Endothelial cell (in vitro differentiated cells): ENCODE measurements at regions not wholly inside any gene's neighbourhood (a gene's known extent, or its start where the extent isn't known, plus 50 kb on each side); places are given as distances from the start of the nearest gene placed in this dataset.

Experiments used
- DNase-seq: peaks from one replicate; pipeline ENCODE4 v3.0.0; 2021; ENCODE audit warnings: low spot score
- H3K27ac Mint-ChIP-seq: one replicate; pipeline ENCODE4 v1.8.0; 2021; ENCODE audit warnings: mixed read lengths, inconsistent platforms; ENCODE audit not compliant: unreplicated experiment
- H3K27me3 Mint-ChIP-seq: one replicate; pipeline ENCODE4 v1.8.0; 2021; ENCODE audit warnings: mild to moderate bottlenecking, moderate library complexity, mixed read lengths, inconsistent platforms; ENCODE audit not compliant: unreplicated experiment
- H3K36me3 Mint-ChIP-seq: one replicate; pipeline ENCODE4 v1.8.0; 2021; ENCODE audit warnings: mild to moderate bottlenecking, low read depth, mixed read lengths, inconsistent platforms; ENCODE audit not compliant: unreplicated experiment
- H3K4me1 Mint-ChIP-seq: one replicate; pipeline ENCODE4 v1.8.0; 2021; ENCODE audit warnings: mild to moderate bottlenecking, mixed read lengths, inconsistent platforms; ENCODE audit not compliant: unreplicated experiment
- H3K4me3 Mint-ChIP-seq: one replicate; pipeline ENCODE4 v1.8.0; 2021; ENCODE audit warnings: mild to moderate bottlenecking, mixed read lengths, inconsistent platforms; ENCODE audit not compliant: unreplicated experiment
- H3K9me3 Mint-ChIP-seq: one replicate; pipeline ENCODE4 v1.8.0; 2021; ENCODE audit warnings: mixed read lengths, inconsistent platforms; ENCODE audit not compliant: unreplicated experiment
- CTCF ChIP-seq: fragments of 200-600 bp; sonication (generic); IDR thresholded peaks from one replicate; pipeline ENCODE4 v1.5.0; 2021; ENCODE audit warnings: antibody characterized with exemption; ENCODE audit not compliant: unreplicated experiment

- H3K36me3 Mint-ChIP-seq = no peaks in the 10 kb centered on the region
- no peaks in the 10 kb centered on the region for H3K9me3 Mint-ChIP-seq
- no peak for TF ChIP-seq CTCF
- no peak overlapping the region for H3K27ac Mint-ChIP-seq
- peaks cover 2% of the 10 kb centered on the region for H3K27me3 Mint-ChIP-seq
- no peaks in the 10 kb centered on the region for H3K4me1 Mint-ChIP-seq
- no peak for DNase-seq
- no peak overlapping the region for H3K4me3 Mint-ChIP-seq
Measured at GRCh38 chr2:42846026-42846425, 53.6 kb upstream of the HAAO start.

- DNase-seq = no peak
- H3K27ac Mint-ChIP-seq = no peak overlapping the region
- H3K4me3 Mint-ChIP-seq = no peak overlapping the region
- no peaks in the 10 kb centered on the region for H3K4me1 Mint-ChIP-seq
- H3K36me3 Mint-ChIP-seq = no peaks in the 10 kb centered on the region
- no peaks in the 10 kb centered on the region for H3K9me3 Mint-ChIP-seq
- no peak for TF ChIP-seq CTCF
- peaks cover 2% of the 10 kb centered on the region for H3K27me3 Mint-ChIP-seq
Measured at GRCh38 chr2:42844901-42845821, 52.8 kb upstream of the HAAO start.

GRCh38 chr2:42844366-42844765 is 52.0 kb upstream of the HAAO start:
- Mint-ChIP-seq H3K27ac (no peak overlapping the region), H3K4me1 (no peaks in the 10 kb centered on the region), H3K36me3 (no peaks in the 10 kb centered on the region), H3K27me3 (peaks cover 2% of the 10 kb centered on the region), H3K4me3 (no peak overlapping the region), H3K9me3 (no peaks in the 10 kb centered on the region)
- no peak for DNase-seq
- no peak for TF ChIP-seq CTCF

GRCh38 chr2:42843611-42844010 is 51.2 kb upstream of the HAAO start:
- Mint-ChIP-seq H3K36me3 (no peaks in the 10 kb centered on the region), H3K27me3 (peaks cover 2% of the 10 kb centered on the region), H3K27ac (no peak overlapping the region), H3K4me3 (peak overlapping the region; percentile 15), H3K4me1 (no peaks in the 10 kb centered on the region), H3K9me3 (no peaks in the 10 kb centered on the region)
- no peak for TF ChIP-seq CTCF
- DNase-seq = no peak

- Mint-ChIP-seq H3K4me3 (no peak overlapping the region), H3K9me3 (no peaks in the 10 kb centered on the region), H3K27me3 (peaks cover 2% of the 10 kb centered on the region), H3K27ac (no peak overlapping the region), H3K4me1 (no peaks in the 10 kb centered on the region), H3K36me3 (no peaks in the 10 kb centered on the region)
- no peak for DNase-seq
- no peak for TF ChIP-seq CTCF
Measured at GRCh38 chr2:42843131-42843530, 50.7 kb upstream of the HAAO start.
